HEK293T (cell line): ENCODE measurements at regions not wholly inside any gene's neighbourhood (a gene's known extent, or its start where the extent isn't known, plus 50 kb on each side); places are given as distances from the start of the nearest gene placed in this dataset.
A peak's percentile ranks its signal among the peaks of the same experiment; 100 is the strongest.

Experiments
- CTCF ChIA-PET: fragments of 350-600 bp; formaldehyde crosslinking; extraction: SDS; loops from one replicate; lab custom pipeline; 2021; ENCODE audit warnings: antibody characterized with exemption, inconsistent platforms; lab: Yijun Ruan, JAX
- POLR2A ChIA-PET: fragments of 350-600 bp; formaldehyde crosslinking; extraction: SDS; loops from one replicate; lab custom pipeline; 2020; ENCODE audit warnings: antibody characterized with exemption, inconsistent platforms; lab: Yijun Ruan, JAX
- DNase-seq: peaks from one replicate; pipeline ENCODE4 v3.0.0; 2012; ENCODE audit warnings: mixed read lengths; ENCODE audit errors: extremely low spot score
- ARNT ChIP-seq: fragments of 450-650 bp; IDR thresholded peaks from 2 replicates; pipeline ENCODE4 v1.6.1; 2017; ENCODE audit warnings: mild to moderate bottlenecking
- BHLHE40 ChIP-seq: fragments of 450-650 bp; IDR thresholded peaks from 2 replicates; pipeline ENCODE4 v1.6.1; 2016; ENCODE audit warnings: mild to moderate bottlenecking, moderate library complexity, borderline replicate concordance
- CTBP1 ChIP-seq: fragments of 450-650 bp; IDR thresholded peaks from 2 replicates; pipeline ENCODE4 v1.6.1; 2016; ENCODE audit warnings: borderline replicate concordance
- ELF4 ChIP-seq: fragments of 450-650 bp; IDR thresholded peaks from 2 replicates; pipeline ENCODE4 v1.6.1; 2017; ENCODE audit warnings: antibody characterized with exemption
- FOXA1 ChIP-seq: fragments of 450-650 bp; IDR thresholded peaks from 2 replicates; pipeline ENCODE4 v1.6.1; 2016; ENCODE audit warnings: mild to moderate bottlenecking
- FOXK2 ChIP-seq: fragments of 450-650 bp; IDR thresholded peaks from 2 replicates; pipeline ENCODE4 v1.6.1; 2016; ENCODE audit warnings: mild to moderate bottlenecking
- FOXM1 ChIP-seq: fragments of 450-650 bp; IDR thresholded peaks from 2 replicates; pipeline ENCODE4 v1.6.1; 2017; ENCODE audit warnings: mild to moderate bottlenecking, borderline replicate concordance
- HDGF ChIP-seq: fragments of 450-650 bp; IDR thresholded peaks from 2 replicates; pipeline ENCODE4 v1.6.1; 2017; ENCODE audit warnings: antibody characterized with exemption, borderline replicate concordance
- L3MBTL2 ChIP-seq: fragments of 450-650 bp; conservative IDR thresholded peaks from 2 replicates; pipeline ENCODE4 v1.6.1; 2016; ENCODE audit warnings: mild to moderate bottlenecking
- LEF1 ChIP-seq: fragments of 450-650 bp; IDR thresholded peaks from 2 replicates; pipeline ENCODE4 v1.6.1; 2017; ENCODE audit warnings: mild to moderate bottlenecking, borderline replicate concordance
- NFRKB ChIP-seq: fragments of 450-650 bp; IDR thresholded peaks from 2 replicates; pipeline ENCODE4 v1.6.1; 2016; ENCODE audit warnings: mild to moderate bottlenecking, moderate library complexity
- SP1 ChIP-seq: fragments of 450-650 bp; IDR thresholded peaks from 2 replicates; pipeline ENCODE4 v1.6.1; 2017
- SUZ12 ChIP-seq: fragments of 450-650 bp; IDR thresholded peaks from 2 replicates; pipeline ENCODE4 v1.6.1; 2016; ENCODE audit warnings: mild to moderate bottlenecking
- TARDBP ChIP-seq: fragments of 450-650 bp; IDR thresholded peaks from 2 replicates; pipeline ENCODE4 v1.6.1; 2016
- ZNF384 ChIP-seq: fragments of 450-650 bp; IDR thresholded peaks from 2 replicates; pipeline ENCODE4 v1.6.1; 2016
- TF ChIP-seq, protein P1 (sequence below): fragments of 450-650 bp; IDR thresholded peaks from 2 replicates; pipeline ENCODE4 v1.6.1; 2016

- POLR2A ChIA-PET: no interaction called here
- CTCF ChIA-PET: no interaction called here
- DNase-seq: no peak
- TF ChIP-seq SP1 (no peak), HDGF (no peak), ARNT (no peak), ZNF384 (no peak), FOXM1 (no peak), NFRKB (no peak), TARDBP (no peak), FOXA1 (no peak), BHLHE40 (no peak), SUZ12 (no peak), L3MBTL2 (no peak), CTBP1 (no peak), FOXK2 (no peak), LEF1 (no peak), ELF4 (no peak)
- TF ChIP-seq, protein P1, sequence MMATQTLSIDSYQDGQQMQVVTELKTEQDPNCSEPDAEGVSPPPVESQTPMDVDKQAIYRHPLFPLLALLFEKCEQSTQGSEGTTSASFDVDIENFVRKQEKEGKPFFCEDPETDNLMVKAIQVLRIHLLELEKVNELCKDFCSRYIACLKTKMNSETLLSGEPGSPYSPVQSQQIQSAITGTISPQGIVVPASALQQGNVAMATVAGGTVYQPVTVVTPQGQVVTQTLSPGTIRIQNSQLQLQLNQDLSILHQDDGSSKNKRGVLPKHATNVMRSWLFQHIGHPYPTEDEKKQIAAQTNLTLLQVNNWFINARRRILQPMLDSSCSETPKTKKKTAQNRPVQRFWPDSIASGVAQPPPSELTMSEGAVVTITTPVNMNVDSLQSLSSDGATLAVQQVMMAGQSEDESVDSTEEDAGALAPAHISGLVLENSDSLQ: no peak
Observed at GRCh38 chr2:788227-789032, 111.2 kb upstream of the TMEM18 start.

DNA sequence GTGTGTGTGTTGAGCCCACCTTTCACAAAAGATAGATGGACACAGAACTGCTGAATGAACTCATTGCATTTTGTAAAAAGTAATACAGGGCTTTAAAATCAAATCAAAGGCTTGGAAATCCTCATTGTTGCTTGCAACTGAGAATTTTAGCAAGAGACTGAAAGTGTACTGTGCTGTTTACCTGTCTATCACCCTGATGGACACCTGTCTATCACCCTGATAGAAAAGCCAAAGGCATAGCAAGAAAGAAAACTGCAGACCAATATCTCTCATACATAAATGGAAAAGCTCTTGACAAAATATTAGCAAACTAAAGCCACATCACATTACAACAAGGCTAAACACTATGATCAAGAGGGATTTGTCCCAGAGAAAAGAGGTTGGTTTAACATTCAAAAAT is 107.5 kb upstream of the TMEM18 start:
- no peak for DNase-seq
- TF ChIP-seq, protein P1: peak; percentile 61
- TF ChIP-seq SP1: no peak
- no peak for TF ChIP-seq ELF4
- no peak for TF ChIP-seq FOXK2
- no peak for TF ChIP-seq ARNT
- ChIA-PET POLR2A (no interaction called here), CTCF (no interaction called here)

- ChIA-PET POLR2A (no interaction called here), CTCF (no interaction called here)
- DNase-seq: no peak
- TF ChIP-seq ZNF384 (no peak), L3MBTL2 (no peak), CTBP1 (no peak), FOXM1 (no peak), FOXA1 (no peak), NFRKB (no peak), FOXK2 (no peak), BHLHE40 (no peak), HDGF (no peak), ARNT (no peak), TARDBP (no peak), SP1 (no peak), SUZ12 (no peak), ELF4 (no peak), LEF1 (no peak)
Observed at GRCh38 chr2:780581-780980, 103.4 kb upstream of the TMEM18 start.

- CTCF ChIA-PET: no interaction called here
- POLR2A ChIA-PET: no interaction called here
Observed at GRCh38 chr2:780002-780401, 102.8 kb upstream of the TMEM18 start.

DNA sequence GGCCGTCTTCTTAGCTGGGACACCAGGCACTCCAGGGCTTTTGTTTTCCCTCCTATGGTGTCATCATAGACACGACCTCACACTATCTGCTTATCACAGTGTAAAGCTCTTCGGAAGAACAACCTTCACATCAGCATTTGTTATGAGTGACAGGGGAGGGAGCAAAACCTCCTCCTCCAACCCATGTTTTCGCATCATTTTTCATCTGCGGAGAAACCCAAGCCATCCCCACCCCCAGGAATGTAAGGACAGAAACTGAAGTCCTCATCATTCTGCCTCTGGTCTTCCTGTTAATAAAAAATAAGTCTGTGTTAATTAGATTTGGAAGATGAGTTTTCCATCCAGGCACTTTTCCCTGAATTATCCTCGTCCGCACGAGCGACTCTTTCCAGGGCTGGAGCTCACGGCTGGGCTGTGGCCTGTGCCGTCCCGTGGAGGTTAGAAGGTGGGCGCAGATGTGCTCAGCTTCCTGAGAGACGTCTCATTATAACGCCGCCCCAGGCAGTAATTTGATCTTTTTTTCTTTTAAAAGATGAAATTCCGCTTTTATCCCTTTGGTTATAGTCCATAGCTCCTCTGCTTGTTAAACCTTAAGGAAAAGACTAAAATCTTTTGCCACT is 101.6 kb upstream of the TMEM18 start:
- ChIA-PET POLR2A (no interaction called here), CTCF (interaction anchor here (0.6 to 0.9 kb wide), 2 partner anchors 178 to 440 kb away, joined by 3 to 4 read pairs; no protein-coding TSS in a partner anchor)
- DNase-seq: no peak
- TF ChIP-seq BHLHE40: no peak
- TF ChIP-seq, protein P1: peak; percentile 70

More at GRCh38 chr2:780002-780401, 102.8 kb upstream of the TMEM18 start:
- no peak for DNase-seq
- no peak for TF ChIP-seq FOXM1
- TF ChIP-seq FOXA1: no peak
- TF ChIP-seq TARDBP: no peak
- TF ChIP-seq ELF4: no peak
- no peak for TF ChIP-seq BHLHE40
- no peak for TF ChIP-seq SP1
- TF ChIP-seq ARNT: no peak
- TF ChIP-seq FOXK2: no peak
- TF ChIP-seq CTBP1: no peak
- TF ChIP-seq NFRKB: no peak
- no peak for TF ChIP-seq SUZ12
- TF ChIP-seq LEF1: no peak
- TF ChIP-seq ZNF384: no peak
- TF ChIP-seq HDGF: no peak

DNA sequence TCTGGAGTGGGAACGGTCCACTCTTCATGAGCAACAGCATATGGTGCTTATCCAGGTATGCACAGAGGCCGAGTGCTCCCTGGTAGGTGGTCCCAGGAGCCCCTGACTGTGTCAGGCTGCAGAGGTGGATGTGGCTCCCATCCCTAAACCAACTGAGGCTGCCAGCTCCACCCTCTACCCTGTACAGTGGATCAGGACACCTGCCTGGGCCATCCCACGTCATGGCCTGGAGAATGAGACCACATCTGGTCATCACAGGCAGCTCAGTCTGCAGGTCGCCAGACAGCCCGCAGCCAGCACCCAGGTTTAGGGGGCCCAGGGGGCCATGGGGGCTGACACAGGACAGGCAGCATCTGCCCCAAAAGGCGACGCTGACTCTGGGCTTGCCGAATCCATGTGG is 100.3 kb upstream of the TMEM18 start:
- ChIA-PET CTCF (no interaction called here), POLR2A (no interaction called here)
- DNase-seq: no peak
- TF ChIP-seq ARNT: no peak
- no peak for TF ChIP-seq LEF1
- TF ChIP-seq ELF4: no peak
- TF ChIP-seq CTBP1: no peak
- no peak for TF ChIP-seq HDGF
- no peak for TF ChIP-seq FOXM1
- no peak for TF ChIP-seq FOXA1
- TF ChIP-seq L3MBTL2: no peak
- TF ChIP-seq SP1: no peak
- TF ChIP-seq BHLHE40: no peak
- TF ChIP-seq TARDBP: no peak
- no peak for TF ChIP-seq FOXK2
- TF ChIP-seq, protein P1: no peak
- no peak for TF ChIP-seq NFRKB
- TF ChIP-seq SUZ12: no peak
